ENCODE measurements at regions not wholly inside any gene's neighbourhood (a gene's known extent, or its start where the extent isn't known, plus 50 kb on each side); places are given as distances from the start of the nearest gene placed in this dataset.

DNA sequence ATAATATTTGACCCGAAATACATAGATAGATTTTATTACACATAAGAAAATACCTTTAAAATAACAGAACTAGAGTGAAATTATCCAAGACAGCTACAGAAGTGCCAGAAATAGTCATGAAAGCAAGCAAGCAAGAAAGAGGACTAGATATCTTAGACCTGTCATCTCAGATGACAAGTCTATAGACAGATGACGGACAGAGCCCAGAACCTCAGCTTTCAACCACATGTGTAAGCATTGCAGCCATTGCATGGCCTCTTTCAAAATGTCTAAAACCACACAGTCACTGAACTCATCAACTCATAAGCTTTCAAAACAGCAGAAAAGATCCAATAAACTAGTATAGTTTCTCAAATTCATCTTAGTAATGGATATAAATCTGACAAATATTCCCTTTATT lies 59.8 kb upstream of the FHIT start:
- DNase-seq (ENCODE audit: extremely low spot score, insufficient read length, low read depth) (no peak), FAIRE-seq (no peak)

DNA sequence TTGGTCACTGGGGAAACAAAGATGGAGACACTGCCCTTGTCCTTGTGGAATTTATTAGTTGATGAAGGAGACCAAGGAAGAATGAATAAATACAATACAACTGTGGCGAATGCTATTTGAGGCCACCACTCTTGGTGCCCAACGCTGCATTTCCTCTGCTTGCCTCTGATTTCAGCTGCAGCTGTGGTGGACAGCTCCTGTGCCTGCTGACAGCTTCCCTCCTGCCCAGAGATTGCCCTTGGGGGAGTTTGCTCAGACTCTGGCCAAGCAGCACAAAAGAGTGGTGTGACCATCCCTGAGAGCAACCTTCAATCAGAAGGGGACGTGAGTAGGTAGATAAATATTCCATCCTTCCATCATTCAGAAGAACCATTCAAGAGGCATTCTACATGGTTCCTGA lies 64.6 kb upstream of the FHIT start:
- DNase-seq (ENCODE audit: extremely low spot score, insufficient read length, low read depth) (no peak), FAIRE-seq (no peak)

DNA sequence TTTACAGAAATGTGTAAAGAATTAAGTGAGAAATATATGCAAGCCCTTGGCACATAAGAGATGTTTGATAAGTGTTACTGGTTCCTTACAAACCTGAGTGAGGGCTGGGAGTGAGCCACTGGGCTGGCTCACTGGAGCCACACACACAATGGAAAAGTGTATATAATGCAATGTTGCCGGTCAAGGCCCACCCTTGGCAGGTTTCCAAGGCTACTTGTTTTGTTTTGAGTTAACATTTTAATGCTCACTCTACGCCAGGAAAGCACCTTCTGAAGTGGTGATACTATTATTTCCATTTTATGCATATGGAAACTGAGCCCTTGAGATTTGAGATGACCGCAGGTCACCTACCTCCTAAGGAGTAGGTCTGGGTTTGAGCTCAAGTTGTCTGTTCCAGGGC lies 71.8 kb upstream of the FHIT start:
- FAIRE-seq (no peak), DNase-seq (ENCODE audit: extremely low spot score, insufficient read length, low read depth) (no peak)

DNA sequence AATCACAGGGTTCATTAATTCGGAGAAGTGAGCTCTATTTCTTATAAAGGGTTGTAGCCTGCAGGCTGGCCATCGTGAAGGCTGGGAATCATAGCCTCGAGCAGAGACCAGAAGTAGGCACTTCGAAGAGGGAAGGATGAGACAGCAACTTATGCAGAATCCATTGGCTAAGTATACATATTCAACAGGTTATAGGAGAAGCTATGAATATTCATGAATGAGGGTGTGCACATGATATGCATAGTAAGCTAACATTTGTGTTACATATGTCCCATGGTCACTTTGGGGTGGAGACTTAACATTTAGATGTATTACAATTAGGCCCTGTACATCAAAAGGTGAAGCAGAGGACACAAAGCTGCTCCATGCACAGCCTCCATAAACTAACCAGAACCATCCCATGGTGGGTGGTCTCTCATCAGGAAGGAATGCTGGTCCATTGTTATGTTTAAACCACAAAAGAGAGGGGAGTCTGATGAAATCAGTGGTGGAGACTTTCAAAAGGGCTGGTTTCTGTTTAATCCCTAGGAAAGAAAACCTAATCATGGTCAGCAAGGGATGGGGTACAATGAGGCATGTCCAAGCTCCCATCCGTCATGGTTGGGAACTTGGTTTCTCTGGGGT lies 80.8 kb upstream of the FHIT start:
- DNase-seq (ENCODE audit: extremely low spot score, insufficient read length, low read depth) (no peak), FAIRE-seq (no peak)

DNA sequence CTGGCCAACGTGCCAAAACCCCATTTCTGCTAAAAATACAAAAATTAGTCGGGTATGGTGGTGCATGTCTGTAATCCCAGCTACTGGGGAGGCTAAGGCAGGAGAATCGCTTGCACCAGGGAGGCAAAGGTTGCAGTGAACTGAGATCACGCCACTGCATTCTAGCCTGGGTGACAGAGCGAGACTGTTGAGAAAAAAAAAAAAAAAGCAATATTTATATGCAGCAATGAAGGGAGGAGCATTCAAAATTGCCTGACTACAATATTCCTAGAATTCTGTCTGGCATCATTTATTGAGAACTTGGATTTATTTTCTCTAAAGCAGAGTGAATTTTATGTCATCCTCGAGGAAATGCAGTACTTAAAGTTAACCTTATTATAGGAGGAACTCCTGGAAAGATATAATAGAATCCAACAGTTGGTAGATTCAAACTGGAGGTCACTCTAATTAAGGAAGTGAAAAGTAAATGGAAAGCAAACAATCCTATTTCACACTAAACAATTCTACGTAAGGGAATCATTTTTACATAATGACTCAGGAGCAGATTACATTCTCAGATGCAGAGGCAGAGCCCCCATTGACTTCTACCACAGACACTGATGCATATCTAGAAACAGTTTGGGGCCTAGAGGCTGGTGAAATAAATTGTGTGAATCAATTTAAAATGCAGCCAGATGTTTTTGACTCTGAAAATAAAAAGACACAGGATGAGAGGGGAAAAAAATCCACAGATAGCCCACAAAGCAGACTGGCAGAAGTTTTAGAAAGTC lies 82.1 kb upstream of the FHIT start:
- DNase-seq (ENCODE audit: extremely low spot score, insufficient read length, low read depth) (no peak), FAIRE-seq (no peak)

DNA sequence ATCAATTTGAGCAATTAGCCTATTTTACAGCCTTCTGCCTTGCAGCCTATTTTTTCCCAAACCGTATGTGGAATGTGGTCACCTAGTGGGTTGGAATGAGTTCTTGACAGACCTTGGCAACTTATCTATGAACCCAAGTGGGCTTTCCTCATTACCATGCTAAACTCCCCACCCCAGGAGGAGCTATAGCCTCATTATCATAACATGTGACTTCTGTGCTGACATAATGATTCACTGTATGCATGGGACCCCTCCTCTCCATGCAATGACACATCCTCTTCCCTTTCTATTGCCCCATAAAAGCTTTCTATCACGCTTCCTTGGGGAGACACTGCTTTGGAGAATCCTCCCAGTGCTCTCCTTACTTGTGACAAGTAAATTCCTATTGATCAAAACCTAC lies 83.5 kb upstream of the FHIT start:
- FAIRE-seq (no peak), DNase-seq (ENCODE audit: extremely low spot score, insufficient read length, low read depth) (no peak)

DNA sequence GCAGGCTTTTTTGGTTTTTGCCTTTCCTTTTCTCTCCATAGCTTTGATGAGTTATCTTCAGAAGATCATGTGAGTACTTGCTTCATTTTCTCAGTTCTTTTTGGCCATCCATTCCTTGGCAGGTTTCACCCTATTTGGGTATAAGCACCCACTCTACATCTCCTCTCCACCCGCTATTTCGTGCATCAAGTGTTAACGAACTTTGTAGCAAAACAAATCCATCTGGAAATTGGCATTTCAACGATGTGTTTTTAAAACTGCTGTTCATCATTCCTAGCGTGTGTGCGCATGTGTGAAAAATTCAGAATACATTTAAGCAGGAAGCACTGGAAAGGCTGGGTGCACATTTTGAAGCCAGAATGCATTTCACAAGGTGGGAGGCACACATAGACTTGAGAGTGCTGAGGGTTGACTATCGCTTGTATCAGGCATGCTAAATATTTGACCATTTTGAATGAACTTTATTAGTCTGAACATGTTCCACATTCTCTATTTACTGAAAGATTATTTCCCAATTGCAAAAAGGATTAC lies 89.7 kb upstream of the FHIT start:
- FAIRE-seq = no peak
- no peak for DNase-seq (ENCODE audit: extremely low spot score, insufficient read length, low read depth)

DNA sequence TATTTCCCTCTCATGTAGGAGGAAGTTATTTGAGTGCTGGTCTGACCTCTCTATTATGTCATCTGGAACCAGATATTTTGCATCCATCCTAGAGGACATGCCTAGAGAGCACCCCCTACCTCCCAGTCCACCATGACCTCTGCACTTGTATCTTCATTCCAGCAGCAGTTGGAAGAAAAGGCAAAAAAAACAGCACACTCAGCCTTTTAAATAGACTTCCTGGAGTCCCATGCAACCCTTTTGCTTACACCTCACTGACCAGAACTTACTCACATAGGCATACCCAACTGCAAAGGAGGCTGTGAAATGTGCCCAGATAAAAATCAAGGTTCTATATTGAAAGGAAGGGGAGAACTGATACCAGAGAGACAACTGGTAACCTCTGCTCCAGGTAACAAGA lies 92.3 kb upstream of the FHIT start:
- DNase-seq (ENCODE audit: extremely low spot score, insufficient read length, low read depth) (no peak), FAIRE-seq (no peak)

DNA sequence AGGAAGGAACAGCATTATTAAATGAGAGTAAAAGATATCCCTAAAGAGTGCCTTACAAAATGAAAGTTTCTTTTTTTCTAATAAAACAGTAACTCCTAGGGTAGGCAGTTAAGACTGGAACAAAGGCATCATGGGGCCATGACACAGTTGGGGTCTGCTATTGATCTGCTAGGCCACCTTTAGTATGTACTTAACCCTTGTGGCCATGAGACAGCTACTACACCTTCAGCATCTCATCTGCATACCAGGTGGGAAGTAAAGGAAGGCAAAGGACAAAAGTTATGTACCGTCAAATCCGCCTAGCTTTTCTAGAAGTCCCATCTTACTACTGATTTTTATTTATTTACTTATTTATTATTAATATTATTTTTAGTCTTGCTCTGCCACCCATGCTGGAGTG lies 93.8 kb upstream of the FHIT start:
- DNase-seq (ENCODE audit: extremely low spot score, insufficient read length, low read depth) (no peak), FAIRE-seq (no peak)

DNA sequence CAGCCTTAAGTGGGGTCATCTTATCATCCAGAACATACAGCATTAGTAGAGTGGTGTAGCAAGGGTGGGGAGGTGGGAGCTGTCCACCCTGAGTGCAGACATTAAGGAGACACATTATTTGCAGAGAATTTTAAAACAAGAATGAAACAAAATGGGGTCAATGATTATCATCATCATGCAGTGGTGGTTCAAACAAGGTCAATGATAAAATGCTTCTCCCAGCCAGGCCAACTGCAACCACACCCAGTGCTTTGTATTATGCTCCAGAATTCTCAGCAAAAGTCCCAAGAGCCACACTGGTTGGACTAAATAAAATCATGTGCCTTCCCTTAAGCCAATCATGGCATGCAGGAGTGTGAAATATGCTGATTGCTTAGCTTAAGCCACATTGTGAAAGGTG lies 96.7 kb upstream of the FHIT start:
- FAIRE-seq = no peak
- no peak for DNase-seq (ENCODE audit: extremely low spot score, insufficient read length, low read depth)

DNA sequence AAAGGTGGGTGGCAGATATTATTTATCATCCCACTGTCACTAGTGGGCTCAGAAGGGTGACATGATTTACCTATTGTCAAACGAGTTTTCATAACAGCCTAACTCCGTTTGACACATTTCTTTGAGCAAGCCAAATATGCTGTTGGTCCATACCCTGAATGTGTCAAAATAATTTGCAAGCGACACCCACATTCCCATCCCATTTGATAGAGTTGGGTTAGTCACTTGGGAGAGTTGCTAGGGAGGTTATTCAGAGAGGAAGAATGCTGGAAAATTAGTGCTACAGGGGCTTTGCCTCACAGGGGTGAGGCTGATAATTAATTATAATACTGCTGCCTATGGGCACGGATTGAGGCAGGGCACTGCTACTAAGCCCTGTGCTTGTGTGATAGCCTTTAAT lies 98.5 kb upstream of the FHIT start:
- FAIRE-seq (no peak), DNase-seq (ENCODE audit: extremely low spot score, insufficient read length, low read depth) (no peak)

DNA sequence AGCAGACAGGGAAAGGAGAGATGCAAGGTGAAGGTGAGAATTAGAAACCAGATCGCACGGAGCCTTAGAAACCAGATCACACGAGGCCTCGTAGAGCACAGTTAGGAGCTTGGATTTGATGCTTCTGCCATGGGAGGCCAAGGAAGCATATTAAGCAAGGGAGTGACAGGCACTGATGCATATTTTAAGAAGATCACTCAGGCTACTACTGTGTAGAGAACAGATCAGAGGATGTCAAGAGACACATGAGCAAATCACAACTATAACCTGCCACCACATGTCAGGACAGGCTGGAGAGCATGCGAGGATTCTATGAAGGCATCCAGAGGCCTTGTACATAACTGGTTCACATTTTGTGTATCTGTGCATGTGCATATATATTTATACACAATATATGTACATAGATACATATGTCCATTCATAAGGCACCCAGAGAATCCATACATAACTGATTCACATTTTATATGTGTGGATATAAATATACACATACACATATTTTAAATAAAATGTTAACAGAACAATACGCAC lies 99.6 kb upstream of the FHIT start:
- no peak for FAIRE-seq
- no peak for DNase-seq (ENCODE audit: extremely low spot score, insufficient read length, low read depth)

DNA sequence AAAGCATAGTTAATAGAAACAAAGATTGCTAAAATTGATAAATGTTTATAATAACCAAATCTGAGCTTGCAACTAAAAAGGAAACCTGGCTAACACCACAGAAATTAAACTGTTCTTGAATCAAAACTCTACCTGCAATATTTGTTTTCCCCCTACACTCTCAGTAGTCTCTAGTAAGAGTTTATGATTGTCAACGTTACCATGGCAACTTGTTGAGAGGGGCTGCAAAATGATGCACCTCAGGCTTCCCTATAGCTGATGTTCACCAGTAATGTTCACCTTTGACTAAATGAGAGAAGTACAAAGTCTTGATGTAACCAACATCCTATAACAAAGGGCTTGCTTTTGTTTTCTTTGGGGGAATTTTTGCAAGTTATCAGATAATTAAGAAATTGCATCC lies 101.1 kb upstream of the FHIT start:
- peak; percentile 49 for FAIRE-seq
- no peak for DNase-seq (ENCODE audit: extremely low spot score, insufficient read length, low read depth)

DNA sequence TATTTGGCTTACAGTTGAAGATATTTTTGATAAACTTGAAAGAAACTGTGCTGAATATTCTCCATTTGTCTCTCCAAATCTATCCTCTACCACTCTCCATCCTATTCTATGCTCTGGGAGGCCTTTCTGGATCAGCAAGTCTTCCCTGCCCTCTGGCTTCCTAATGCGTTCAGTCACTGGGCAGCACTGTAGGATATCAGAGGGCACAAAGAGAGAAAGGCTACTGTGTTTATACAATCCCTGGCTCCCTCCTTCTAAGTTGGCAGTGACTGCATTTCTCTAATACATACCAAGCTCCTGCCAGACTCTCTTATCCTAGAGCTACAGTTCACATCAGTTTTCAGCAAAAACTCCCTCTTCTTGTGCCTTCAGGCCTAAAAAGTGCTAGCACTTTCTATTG lies 102.1 kb upstream of the FHIT start:
- no peak for DNase-seq (ENCODE audit: extremely low spot score, insufficient read length, low read depth)
- FAIRE-seq = no peak

DNA sequence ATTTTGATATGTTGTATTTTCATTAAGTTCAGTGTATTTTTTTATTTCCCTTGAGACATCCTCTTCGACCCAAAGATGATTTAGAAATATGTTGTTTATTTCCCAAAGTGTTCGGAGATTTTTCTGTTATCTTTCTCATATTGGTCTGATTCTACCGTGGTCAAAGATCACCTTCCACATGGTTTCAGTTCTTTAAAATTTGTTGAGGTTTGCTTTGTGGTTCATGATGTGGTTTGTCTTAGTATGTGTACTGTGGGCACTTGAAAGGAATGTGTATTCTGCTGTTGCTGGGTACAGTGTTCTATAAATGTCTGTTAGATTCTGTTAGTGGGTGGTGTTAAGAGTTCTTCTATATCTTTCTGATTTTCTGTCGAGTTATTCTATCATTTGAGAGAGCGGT lies 103.4 kb upstream of the FHIT start:
- FAIRE-seq (peak; percentile 78), DNase-seq (ENCODE audit: extremely low spot score, insufficient read length, low read depth) (no peak)

DNA sequence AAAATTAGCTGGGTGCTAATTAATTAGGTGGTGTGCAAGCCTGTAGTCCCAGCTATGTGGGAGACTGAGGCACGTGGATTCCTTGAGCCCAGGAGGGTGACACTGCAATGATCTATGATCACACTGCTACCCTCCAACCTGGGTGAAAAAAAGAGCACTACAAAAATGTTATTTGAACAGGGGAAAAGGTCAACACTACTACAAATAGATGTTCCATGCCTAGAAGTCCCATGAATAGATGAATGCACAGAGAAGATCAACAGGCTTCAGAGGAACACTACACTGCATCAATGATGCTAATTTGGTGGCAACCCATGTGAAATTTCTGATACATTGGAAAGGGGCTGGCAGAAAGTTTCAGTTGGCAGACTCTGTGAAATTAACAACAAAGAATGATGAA lies 105.4 kb upstream of the FHIT start:
- FAIRE-seq = no peak
- no peak for DNase-seq (ENCODE audit: extremely low spot score, insufficient read length, low read depth)

DNA sequence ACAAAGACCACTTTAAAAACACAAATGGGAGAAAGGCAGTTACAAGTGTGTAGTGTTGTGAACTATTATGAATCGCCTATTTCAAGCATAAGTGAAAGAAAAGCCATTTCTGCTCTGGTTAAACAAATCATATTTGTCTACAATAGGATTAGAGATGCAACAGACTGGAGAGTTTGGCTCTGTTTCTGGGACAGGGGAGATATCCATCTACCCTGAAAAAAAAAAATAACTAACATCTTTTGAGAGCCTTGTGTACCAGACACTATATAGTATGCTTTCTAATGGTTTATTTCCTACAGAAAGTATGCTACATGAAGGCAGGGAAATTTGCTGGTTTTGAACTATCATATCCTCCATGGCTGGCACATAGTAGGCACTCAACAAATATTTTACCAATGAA lies 106.7 kb upstream of the FHIT start:
- DNase-seq (ENCODE audit: extremely low spot score, insufficient read length, low read depth) (no peak), FAIRE-seq (no peak)

DNA sequence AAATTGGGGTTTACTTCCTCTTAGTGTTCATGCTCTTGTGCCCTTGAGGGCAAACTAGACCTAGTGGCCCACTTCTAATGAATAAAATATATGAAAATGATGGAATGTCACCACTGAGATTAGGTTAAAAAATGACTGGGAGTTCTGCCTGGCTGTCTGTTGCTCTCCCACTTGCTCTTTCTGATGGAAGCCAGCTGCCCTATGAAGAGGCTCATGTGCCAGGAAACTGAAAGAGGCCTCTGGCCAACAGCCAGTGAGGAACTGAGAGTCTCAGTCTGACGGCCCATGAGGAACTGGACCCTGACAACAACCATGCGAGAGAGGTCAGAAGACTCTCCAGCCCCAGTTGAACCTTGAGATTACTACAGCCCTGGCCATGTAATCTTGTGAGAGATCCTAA lies 107.1 kb upstream of the FHIT start:
- DNase-seq (ENCODE audit: extremely low spot score, insufficient read length, low read depth) (peak; percentile 42), FAIRE-seq (peak; percentile 99)

DNA sequence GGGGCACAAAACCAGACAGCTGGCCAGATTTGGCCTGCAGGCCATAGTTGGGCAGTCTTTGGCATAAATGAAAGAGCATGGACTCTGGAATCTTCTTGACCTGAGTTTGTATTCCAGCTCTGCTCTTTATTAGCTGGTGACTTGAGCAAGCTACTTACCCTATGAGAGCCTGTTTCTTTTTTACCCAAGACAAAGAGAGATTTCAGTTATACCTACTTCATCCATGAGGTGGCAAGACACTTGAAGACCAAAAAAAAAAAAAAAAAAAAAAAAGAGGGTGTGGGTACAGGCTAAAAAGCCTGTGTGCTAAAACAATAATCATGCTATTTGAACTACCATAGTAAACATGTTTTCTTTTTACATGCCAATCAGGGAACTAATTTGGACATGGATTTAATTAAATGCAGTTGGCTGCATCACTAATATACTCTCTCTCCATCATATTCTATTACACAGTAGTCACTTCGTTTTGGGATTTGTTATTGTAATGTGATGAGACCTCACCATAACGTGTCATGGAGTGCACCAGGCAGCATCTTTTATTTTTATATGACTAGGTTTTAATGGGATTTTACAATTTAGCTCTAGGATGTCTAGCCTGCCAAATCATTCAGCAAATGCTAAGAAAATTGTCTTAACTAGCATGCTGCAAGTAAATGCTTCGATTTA lies 109.2 kb upstream of the FHIT start:
- DNase-seq (ENCODE audit: extremely low spot score, insufficient read length, low read depth) (no peak), FAIRE-seq (no peak)

DNA sequence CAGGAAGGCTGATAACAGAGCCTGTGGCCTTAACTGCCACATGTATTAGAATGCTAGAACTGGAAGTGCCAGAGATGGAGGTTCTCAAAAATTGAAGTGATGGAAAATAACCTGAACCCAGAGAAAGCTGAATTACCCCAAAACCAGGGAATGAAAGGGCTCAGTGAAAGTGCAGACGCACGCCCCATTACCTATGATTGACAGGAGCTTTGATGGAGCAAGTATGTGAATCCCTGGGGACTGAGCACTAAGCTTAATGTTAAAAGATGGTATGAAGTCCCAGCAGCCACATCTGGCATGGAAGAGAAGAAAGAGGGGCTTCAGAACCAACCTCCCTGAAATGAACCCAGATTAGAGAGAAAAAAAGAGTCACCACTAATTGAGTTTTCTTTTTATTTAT lies 118.4 kb upstream of the FHIT start:
- FAIRE-seq = no peak

DNA sequence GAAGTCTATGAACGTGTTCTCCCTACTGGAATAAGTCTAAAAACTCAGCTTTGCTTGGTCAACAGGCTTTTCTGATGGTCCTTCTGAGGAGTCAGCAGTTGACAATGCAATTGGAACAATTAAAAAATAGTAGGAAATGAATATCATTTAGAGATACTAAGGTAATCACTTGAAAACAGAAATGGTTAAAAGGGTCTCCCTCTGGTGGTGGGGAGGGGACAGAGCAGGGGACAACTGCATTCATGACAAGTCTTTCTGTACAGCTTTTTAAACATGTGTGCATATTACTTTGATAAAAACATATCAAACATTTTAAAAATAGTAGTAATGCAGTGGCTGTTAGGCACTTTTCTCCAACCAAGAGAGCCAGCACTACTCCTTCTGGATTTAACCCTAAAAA lies 119.9 kb upstream of the FHIT start:
- FAIRE-seq = peak; percentile 80
- peak; percentile 14 for DNase-seq (ENCODE audit: extremely low spot score, insufficient read length, low read depth)

More for the DNA sequence above, 118.4 kb upstream of the FHIT start:
- DNase-seq (ENCODE audit: extremely low spot score, insufficient read length, low read depth) = no peak

All from GM18507 (cell line).